Loucy (cell line): ENCODE measurements at regions not wholly inside any gene's neighbourhood (a gene's known extent, or its start where the extent isn't known, plus 50 kb on each side); places are given as distances from the start of the nearest gene placed in this dataset.

Source experiments
- H2AFZ ChIP-seq: fragments of 200-600 bp; sonication (generic); 2 replicates; pipeline ENCODE4 v1.6.0; 2016; ENCODE audit warnings: antibody characterized with exemption, mild to moderate bottlenecking, low read length, moderate library complexity
- H3F3A ChIP-seq: fragments of 200-600 bp; 2 replicates; pipeline ENCODE4 v1.6.0; 2016; ENCODE audit warnings: antibody characterized with exemption, low read depth, mild to moderate bottlenecking
- H3K27me3 ChIP-seq: fragments of 200-600 bp; sonication (generic); 2 replicates; pipeline ENCODE4 v1.6.1; 2014; ENCODE audit warnings: low read length, mild to moderate bottlenecking; ENCODE audit not compliant: insufficient read depth, poor library complexity, severe bottlenecking
- H3K36me3 ChIP-seq: fragments of 200-600 bp; sonication (generic); 2 replicates; pipeline ENCODE4 v1.6.1; 2016; ENCODE audit warnings: low read length; ENCODE audit not compliant: insufficient read depth
- H3K4me1 ChIP-seq: fragments of 200-600 bp; sonication (generic); 2 replicates; pipeline ENCODE4 v1.5.1; 2014; ENCODE audit warnings: low read length, mild to moderate bottlenecking; ENCODE audit not compliant: insufficient read depth, poor library complexity, severe bottlenecking
- H3K4me2 ChIP-seq: fragments of 200-600 bp; sonication (generic); 2 replicates; pipeline ENCODE4 v1.6.0; 2014; ENCODE audit warnings: antibody characterized with exemption, low read length, low read depth, mild to moderate bottlenecking; ENCODE audit not compliant: poor library complexity, severe bottlenecking
- H3K4me3 ChIP-seq: fragments of 200-600 bp; sonication (generic); 2 replicates; pipeline ENCODE4 v1.5.1; 2014; ENCODE audit warnings: low read length, mild to moderate bottlenecking, mixed read lengths; ENCODE audit not compliant: poor library complexity, severe bottlenecking
- H3K79me2 ChIP-seq: fragments of 200-600 bp; sonication (generic); 2 replicates; pipeline ENCODE4 v1.6.1; 2014; ENCODE audit warnings: low read length; ENCODE audit not compliant: insufficient read depth
- H3K9ac ChIP-seq: fragments of 200-600 bp; sonication (generic); 2 replicates; pipeline ENCODE4 v1.6.0; 2014; ENCODE audit warnings: mild to moderate bottlenecking, low read depth, low read length, moderate library complexity; ENCODE audit not compliant: poor library complexity, severe bottlenecking
- H3K9me2 ChIP-seq: fragments of 200-600 bp; sonication (generic); replicated peaks from 2 replicates; pipeline ENCODE4 v1.6.1; 2016; ENCODE audit warnings: low read depth, low read length, mixed read lengths
- H3K9me3 ChIP-seq: fragments of 200-600 bp; sonication (generic); 2 replicates; pipeline ENCODE4 v1.6.1; 2014; ENCODE audit warnings: mild to moderate bottlenecking, antibody characterized with exemption, low read length, low read depth; ENCODE audit not compliant: insufficient read depth
- H4K20me1 ChIP-seq: fragments of 200-600 bp; sonication (generic); 2 replicates; pipeline ENCODE4 v1.6.0; 2014; ENCODE audit warnings: antibody characterized with exemption, low read length, mild to moderate bottlenecking; ENCODE audit not compliant: insufficient read depth, poor library complexity, severe bottlenecking
- CTCF ChIP-seq: fragments of 200-600 bp; sonication (generic); conservative IDR thresholded peaks from 2 replicates; pipeline ENCODE4 v1.5.1; 2014; ENCODE audit warnings: mild to moderate bottlenecking, antibody characterized with exemption, low read length
- EZH2phosphoT487 ChIP-seq: fragments of 200-600 bp; IDR thresholded peaks from 2 replicates; pipeline ENCODE4 v1.6.1; 2018; ENCODE audit warnings: antibody characterized with exemption, mild to moderate bottlenecking, moderate library complexity, borderline replicate concordance

- Histone ChIP-seq H3K4me1 (no peaks in the 10 kb centered on the region), H3K4me2 (no peak overlapping the region), H3K27me3 (no peaks in the 10 kb centered on the region), H3K4me3 (no peak overlapping the region), H4K20me1 (no peaks in the 10 kb centered on the region), H3K9me2 (no peaks in the 10 kb centered on the region), H3K9me3 (no peaks in the 10 kb centered on the region), H3K36me3 (no peaks in the 10 kb centered on the region), H3K9ac (no peak overlapping the region), H2AFZ (no peak overlapping the region), H3K79me2 (no peaks in the 10 kb centered on the region), H3F3A (no peaks in the 10 kb centered on the region)
- no peak for TF ChIP-seq EZH2phosphoT487
- no peak for TF ChIP-seq CTCF
Observed at GRCh38 chr5:125134216-125135081, 388.0 kb upstream of the ZNF608 start.

GRCh38 chr5:125137535-125137934, 391.1 kb upstream of the ZNF608 start:
- no peaks in the 10 kb centered on the region for H3K4me1 ChIP-seq

GRCh38 chr5:125138266-125138665, 391.8 kb upstream of the ZNF608 start:
- Histone ChIP-seq H3K4me2 (no peak overlapping the region), H2AFZ (no peak overlapping the region), H3K9me2 (no peaks in the 10 kb centered on the region), H3K4me1 (no peaks in the 10 kb centered on the region), H3K36me3 (no peaks in the 10 kb centered on the region), H3K27me3 (no peaks in the 10 kb centered on the region), H3K4me3 (no peak overlapping the region), H4K20me1 (no peaks in the 10 kb centered on the region), H3K9me3 (no peaks in the 10 kb centered on the region), H3K9ac (no peak overlapping the region), H3K79me2 (no peaks in the 10 kb centered on the region), H3F3A (no peaks in the 10 kb centered on the region)
- TF ChIP-seq CTCF (no peak), EZH2phosphoT487 (no peak)

More at GRCh38 chr5:125137535-125137934, 391.1 kb upstream of the ZNF608 start:
- no peak for TF ChIP-seq CTCF
- no peak for TF ChIP-seq EZH2phosphoT487
- Histone ChIP-seq H3K79me2 (no peaks in the 10 kb centered on the region), H3K9me2 (no peaks in the 10 kb centered on the region), H4K20me1 (no peaks in the 10 kb centered on the region), H2AFZ (no peak overlapping the region), H3K4me2 (no peak overlapping the region), H3F3A (no peaks in the 10 kb centered on the region), H3K9me3 (no peaks in the 10 kb centered on the region), H3K9ac (no peak overlapping the region), H3K4me3 (no peak overlapping the region), H3K36me3 (no peaks in the 10 kb centered on the region), H3K27me3 (no peaks in the 10 kb centered on the region)
